ENCODE measurements at regions not wholly inside any gene's neighbourhood (a gene's known extent, or its start where the extent isn't known, plus 50 kb on each side); places are given as distances from the start of the nearest gene placed in this dataset.
"Not testable (repeated sequence)": the region's sequence is repeated elsewhere in the genome, so short reads cannot be mapped to it uniquely, and the experiment has no call there.

DNA sequence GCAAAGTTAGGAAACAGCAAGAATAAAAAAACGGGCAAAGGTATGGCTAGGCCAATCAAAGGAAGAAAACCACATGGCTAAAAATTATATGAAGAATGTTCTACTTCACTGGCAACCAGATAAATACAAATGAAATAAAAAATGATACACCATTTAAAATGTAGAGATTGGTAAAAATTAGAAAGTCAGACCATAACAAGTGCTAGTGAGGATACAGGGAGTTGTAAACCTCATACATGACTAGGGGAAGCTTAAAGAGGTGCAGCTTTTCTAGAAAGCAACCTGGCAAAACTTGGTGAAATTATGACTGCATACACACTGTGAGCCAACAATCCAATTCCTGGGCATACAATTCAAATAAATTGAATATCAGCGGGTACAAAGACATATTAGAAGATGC is 119.0 kb upstream of the LIFR start:
- H3K27me3 ChIP-seq (ENCODE audit: insufficient read depth, low read length) = no peaks in the 10 kb centered on the region
- Mint-ChIP-seq H3K36me3 (ENCODE audit: low read depth, unreplicated experiment) (no peaks in the 10 kb centered on the region), H3K27ac (ENCODE audit: unreplicated experiment) (no peak overlapping the region), H3K4me3 (ENCODE audit: unreplicated experiment) (no peak overlapping the region), H3K9me3 (ENCODE audit: unreplicated experiment) (no peaks in the 10 kb centered on the region), H3K4me1 (ENCODE audit: low read depth, unreplicated experiment) (peaks cover 12% of the 10 kb centered on the region), H3K27me3 (ENCODE audit: low read depth, unreplicated experiment) (no peaks in the 10 kb centered on the region)
- H3K4me1 ChIP-seq (ENCODE audit: insufficient read depth, low read length) = peaks cover 8% of the 10 kb centered on the region
- H3K4me2 ChIP-seq (ENCODE audit: low read length) = no peak overlapping the region
- FAIRE-seq (no peak), DNase-seq (ENCODE audit: low read depth) (no peak)
- no peak overlapping the region for H3K27ac ChIP-seq (ENCODE audit: low read depth, low read length)
- H3K36me3 ChIP-seq (ENCODE audit: insufficient read depth, low read length) = no peaks in the 10 kb centered on the region
- H3K4me3 ChIP-seq (ENCODE audit: insufficient read depth, low read depth, low read length) = no peak overlapping the region
- no peak overlapping the region for H2AFZ ChIP-seq (ENCODE audit: low read depth, low read length)
- H3K79me2 ChIP-seq (ENCODE audit: insufficient read depth, low read length) = no peaks in the 10 kb centered on the region
- no peak for TF ChIP-seq EZH2 (IDR thresholded peaks at IDR 0.05; ENCODE audit: insufficient read depth, low read length)
- TF ChIP-seq, protein P1, sequence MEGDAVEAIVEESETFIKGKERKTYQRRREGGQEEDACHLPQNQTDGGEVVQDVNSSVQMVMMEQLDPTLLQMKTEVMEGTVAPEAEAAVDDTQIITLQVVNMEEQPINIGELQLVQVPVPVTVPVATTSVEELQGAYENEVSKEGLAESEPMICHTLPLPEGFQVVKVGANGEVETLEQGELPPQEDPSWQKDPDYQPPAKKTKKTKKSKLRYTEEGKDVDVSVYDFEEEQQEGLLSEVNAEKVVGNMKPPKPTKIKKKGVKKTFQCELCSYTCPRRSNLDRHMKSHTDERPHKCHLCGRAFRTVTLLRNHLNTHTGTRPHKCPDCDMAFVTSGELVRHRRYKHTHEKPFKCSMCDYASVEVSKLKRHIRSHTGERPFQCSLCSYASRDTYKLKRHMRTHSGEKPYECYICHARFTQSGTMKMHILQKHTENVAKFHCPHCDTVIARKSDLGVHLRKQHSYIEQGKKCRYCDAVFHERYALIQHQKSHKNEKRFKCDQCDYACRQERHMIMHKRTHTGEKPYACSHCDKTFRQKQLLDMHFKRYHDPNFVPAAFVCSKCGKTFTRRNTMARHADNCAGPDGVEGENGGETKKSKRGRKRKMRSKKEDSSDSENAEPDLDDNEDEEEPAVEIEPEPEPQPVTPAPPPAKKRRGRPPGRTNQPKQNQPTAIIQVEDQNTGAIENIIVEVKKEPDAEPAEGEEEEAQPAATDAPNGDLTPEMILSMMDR (IDR thresholded peaks at IDR 0.05; ENCODE audit: insufficient read depth, low read depth, low read length) = no peak
- H3K9ac ChIP-seq (ENCODE audit: low read length) = no peak overlapping the region
- H3K9me3 ChIP-seq (ENCODE audit: insufficient read depth, low read depth, low read length) = no peaks in the 10 kb centered on the region
- no peaks in the 10 kb centered on the region for H4K20me1 ChIP-seq (ENCODE audit: insufficient read depth, low read length)

- Histone ChIP-seq H3K79me2 (ENCODE audit: insufficient read depth, low read length) (no peaks in the 10 kb centered on the region), H3K36me3 (ENCODE audit: insufficient read depth, low read length) (no peaks in the 10 kb centered on the region), H3K9ac (ENCODE audit: low read length) (no peak overlapping the region), H3K4me3 (ENCODE audit: insufficient read depth, low read depth, low read length) (no peak overlapping the region), H3K9me3 (ENCODE audit: insufficient read depth, low read depth, low read length) (no peaks in the 10 kb centered on the region), H3K4me2 (ENCODE audit: low read length) (no peak overlapping the region), H2AFZ (ENCODE audit: low read depth, low read length) (no peak overlapping the region), H3K4me1 (ENCODE audit: insufficient read depth, low read length) (no peaks in the 10 kb centered on the region), H3K27ac (ENCODE audit: low read depth, low read length) (no peak overlapping the region), H3K27me3 (ENCODE audit: insufficient read depth, low read length) (no peaks in the 10 kb centered on the region), H4K20me1 (ENCODE audit: insufficient read depth, low read length) (no peaks in the 10 kb centered on the region)
- no peaks in the 10 kb centered on the region for H3K9me3 Mint-ChIP-seq (ENCODE audit: unreplicated experiment)
- FAIRE-seq (no peak), DNase-seq (ENCODE audit: low read depth) (no peak)
- H3K4me3 Mint-ChIP-seq (ENCODE audit: unreplicated experiment) = no peak overlapping the region
- TF ChIP-seq, protein P1 (IDR thresholded peaks at IDR 0.05; ENCODE audit: insufficient read depth, low read depth, low read length) = no peak
- TF ChIP-seq EZH2 (IDR thresholded peaks at IDR 0.05; ENCODE audit: insufficient read depth, low read length) = no peak
- H3K36me3 Mint-ChIP-seq (ENCODE audit: low read depth, unreplicated experiment) = no peaks in the 10 kb centered on the region
- H3K27ac Mint-ChIP-seq (ENCODE audit: unreplicated experiment) = no peak overlapping the region
- no peaks in the 10 kb centered on the region for H3K27me3 Mint-ChIP-seq (ENCODE audit: low read depth, unreplicated experiment)
- H3K4me1 Mint-ChIP-seq (ENCODE audit: low read depth, unreplicated experiment) = peaks cover 1% of the 10 kb centered on the region
Observed at GRCh38 chr5:38677636-38678035, 121.2 kb upstream of the LIFR start.

DNA sequence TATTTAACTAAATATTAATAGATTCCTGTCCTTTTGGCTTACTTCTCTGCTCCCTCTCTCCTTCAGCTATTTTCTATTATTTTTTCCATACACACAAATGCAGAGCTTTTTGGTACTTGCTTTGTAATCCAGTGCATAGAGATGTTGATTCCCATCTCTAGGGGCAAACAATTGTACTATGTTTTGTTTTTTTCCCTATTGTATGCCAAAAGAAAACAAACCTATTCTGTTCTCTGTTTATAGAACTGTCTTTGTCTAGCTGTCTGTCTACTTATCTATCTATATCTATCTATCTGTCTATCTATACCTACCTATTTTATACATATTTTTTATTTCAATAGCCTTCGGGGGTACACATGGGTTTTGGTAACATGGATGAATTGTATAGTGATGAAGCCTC is 121.6 kb upstream of the LIFR start:
- no peak for DNase-seq (ENCODE audit: low read depth)
- Histone ChIP-seq H3K27ac (ENCODE audit: low read depth, low read length) (no peak overlapping the region), H3K4me3 (ENCODE audit: insufficient read depth, low read depth, low read length) (no peak overlapping the region), H3K9me3 (ENCODE audit: insufficient read depth, low read depth, low read length) (no peaks in the 10 kb centered on the region), H2AFZ (ENCODE audit: low read depth, low read length) (no peak overlapping the region), H3K4me2 (ENCODE audit: low read length) (no peak overlapping the region), H3K27me3 (ENCODE audit: insufficient read depth, low read length) (no peaks in the 10 kb centered on the region), H4K20me1 (ENCODE audit: insufficient read depth, low read length) (no peaks in the 10 kb centered on the region), H3K9ac (ENCODE audit: low read length) (no peak overlapping the region), H3K36me3 (ENCODE audit: insufficient read depth, low read length) (no peaks in the 10 kb centered on the region), H3K79me2 (ENCODE audit: insufficient read depth, low read length) (no peaks in the 10 kb centered on the region), H3K4me1 (ENCODE audit: insufficient read depth, low read length) (no peaks in the 10 kb centered on the region)
- Mint-ChIP-seq H3K36me3 (ENCODE audit: low read depth, unreplicated experiment) (no peaks in the 10 kb centered on the region), H3K27ac (ENCODE audit: unreplicated experiment) (no peak overlapping the region), H3K27me3 (ENCODE audit: low read depth, unreplicated experiment) (no peaks in the 10 kb centered on the region), H3K4me1 (ENCODE audit: low read depth, unreplicated experiment) (no peaks in the 10 kb centered on the region), H3K4me3 (ENCODE audit: unreplicated experiment) (no peak overlapping the region), H3K9me3 (ENCODE audit: unreplicated experiment) (no peaks in the 10 kb centered on the region)
- FAIRE-seq = no peak
- no peak for TF ChIP-seq EZH2 (IDR thresholded peaks at IDR 0.05; ENCODE audit: insufficient read depth, low read length)
- TF ChIP-seq, protein P1 (IDR thresholded peaks at IDR 0.05; ENCODE audit: insufficient read depth, low read depth, low read length) = no peak

- H3K36me3 ChIP-seq (ENCODE audit: insufficient read depth, low read length); H3K36me3 Mint-ChIP-seq (ENCODE audit: low read depth, unreplicated experiment); H3K4me2 ChIP-seq (ENCODE audit: low read length); H3K79me2 ChIP-seq (ENCODE audit: insufficient read depth, low read length); H4K20me1 ChIP-seq (ENCODE audit: insufficient read depth, low read length); DNase-seq (ENCODE audit: low read depth); H3K27ac Mint-ChIP-seq (ENCODE audit: unreplicated experiment); H3K9ac ChIP-seq (ENCODE audit: low read length); H3K4me1 ChIP-seq (ENCODE audit: insufficient read depth, low read length); H3K4me3 Mint-ChIP-seq (ENCODE audit: unreplicated experiment); H3K4me1 Mint-ChIP-seq (ENCODE audit: low read depth, unreplicated experiment); H3K27me3 Mint-ChIP-seq (ENCODE audit: low read depth, unreplicated experiment); H3K9me3 Mint-ChIP-seq (ENCODE audit: unreplicated experiment); H3K27ac ChIP-seq (ENCODE audit: low read depth, low read length); H2AFZ ChIP-seq (ENCODE audit: low read depth, low read length); H3K27me3 ChIP-seq (ENCODE audit: insufficient read depth, low read length); H3K4me3 ChIP-seq (ENCODE audit: insufficient read depth, low read depth, low read length); FAIRE-seq; H3K9me3 ChIP-seq (ENCODE audit: insufficient read depth, low read depth, low read length): not testable (repeated sequence)
Observed at GRCh38 chr5:38678697-38679096, 122.3 kb upstream of the LIFR start.

Data from astrocyte (in vitro differentiated cells and primary cell).